CD4-positive, alpha-beta T cell treated with Interleukin-21 for 1 hour (primary cell): ENCODE measurements at regions not wholly inside any gene's neighbourhood (a gene's known extent, or its start where the extent isn't known, plus 50 kb on each side); places are given as distances from the start of the nearest gene placed in this dataset.

ENCODE experiments used
- DNase-seq: peaks from one replicate; pipeline ENCODE4 v3.0.0-alpha.2; 2020

DNA sequence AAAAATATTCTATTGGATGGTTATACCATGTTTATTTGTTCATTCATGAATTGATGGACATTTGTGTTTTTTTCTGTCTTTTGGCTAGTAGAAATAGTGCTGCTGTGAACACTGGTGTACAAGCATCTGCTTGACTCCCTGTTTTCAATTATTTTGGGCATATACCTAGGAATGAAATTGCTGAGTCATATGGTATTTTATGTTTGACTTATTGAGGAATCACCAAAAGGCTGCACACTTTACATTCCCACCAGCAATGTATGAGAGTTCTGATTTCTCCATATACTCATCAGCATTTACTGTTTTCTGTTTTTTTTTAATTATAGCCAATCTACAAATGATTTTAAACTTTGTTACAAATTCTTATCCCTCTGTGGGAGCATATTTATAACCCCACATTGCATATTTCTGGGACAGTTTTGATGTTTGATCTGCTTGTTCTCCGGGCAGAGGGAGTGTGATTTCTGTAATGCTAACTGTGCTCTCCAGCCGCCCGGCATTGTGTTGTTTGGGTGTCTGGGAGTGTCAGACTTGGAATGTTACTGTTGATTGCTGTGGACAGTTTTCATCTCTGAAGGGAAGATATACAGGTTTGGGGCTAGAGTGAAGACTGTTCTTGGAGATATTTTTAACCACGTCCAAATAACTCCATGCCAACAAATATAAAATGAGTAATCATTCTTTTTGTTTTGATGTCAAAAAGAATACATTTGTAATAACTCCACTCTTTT lies 60.5 kb upstream of the PGRMC2 start:
- DNase-seq: no peak

DNA sequence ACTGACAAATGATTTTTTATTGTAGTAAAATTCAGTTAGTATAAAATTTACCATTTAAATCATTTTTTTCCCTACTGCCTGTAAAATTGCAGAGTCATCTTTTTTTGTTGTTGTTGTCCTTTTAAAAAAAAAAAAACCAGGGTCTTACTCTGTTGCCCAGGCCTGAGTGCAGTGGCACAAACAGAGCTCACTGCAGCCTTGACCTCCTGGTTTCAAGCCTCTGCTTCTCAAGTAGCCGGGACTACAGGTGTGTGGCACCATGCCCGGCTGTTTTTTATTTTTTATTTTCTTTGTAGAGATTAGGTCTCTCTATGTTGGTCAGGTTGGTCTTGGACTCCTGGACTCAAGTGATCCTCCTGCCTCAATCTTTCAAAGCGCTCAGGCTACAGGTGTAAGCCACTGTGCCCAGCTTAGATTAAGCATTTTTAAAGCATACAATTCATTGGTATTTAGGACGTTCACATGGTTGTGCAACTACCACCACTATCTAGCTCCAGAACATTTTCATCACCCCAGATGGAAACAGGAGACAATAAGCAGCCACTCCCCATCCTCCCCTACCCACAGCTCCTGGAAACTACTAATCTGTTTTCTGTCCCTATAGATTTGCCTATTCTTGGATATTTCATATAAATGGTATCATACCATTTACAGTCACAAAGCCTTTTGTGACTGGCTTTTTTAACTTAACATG lies 59.7 kb upstream of the PGRMC2 start:
- DNase-seq: no peak

DNA sequence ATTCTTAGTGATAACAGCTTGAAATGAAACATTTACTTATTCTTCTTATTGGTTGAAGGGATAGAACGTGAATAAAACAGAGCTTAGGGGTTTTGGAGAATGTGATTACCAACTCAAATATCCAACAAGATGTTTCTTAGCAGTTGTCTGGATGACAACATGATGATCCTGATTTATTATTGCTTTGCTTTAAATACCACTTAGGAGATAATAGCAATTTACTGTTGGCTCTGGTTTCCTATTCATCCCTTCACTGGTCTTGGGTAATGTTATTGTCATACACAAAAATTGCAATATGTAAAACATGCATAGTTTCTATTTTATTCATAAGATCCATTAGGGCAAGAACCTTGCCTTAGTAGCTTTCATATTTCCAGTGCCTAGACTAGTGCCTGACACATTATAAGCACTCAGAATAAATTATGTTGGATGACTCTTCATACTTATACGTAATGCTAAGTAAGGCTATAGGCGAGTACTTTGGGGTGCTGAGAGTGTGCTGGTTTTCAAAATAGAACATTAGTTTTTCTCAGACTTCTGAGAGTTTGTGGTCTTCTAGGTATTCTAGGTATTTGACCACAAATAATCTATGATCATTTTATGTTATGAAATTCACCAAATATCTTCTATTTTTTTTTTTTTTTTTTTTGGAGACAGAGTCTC lies 58.6 kb upstream of the PGRMC2 start:
- DNase-seq: no peak

DNA sequence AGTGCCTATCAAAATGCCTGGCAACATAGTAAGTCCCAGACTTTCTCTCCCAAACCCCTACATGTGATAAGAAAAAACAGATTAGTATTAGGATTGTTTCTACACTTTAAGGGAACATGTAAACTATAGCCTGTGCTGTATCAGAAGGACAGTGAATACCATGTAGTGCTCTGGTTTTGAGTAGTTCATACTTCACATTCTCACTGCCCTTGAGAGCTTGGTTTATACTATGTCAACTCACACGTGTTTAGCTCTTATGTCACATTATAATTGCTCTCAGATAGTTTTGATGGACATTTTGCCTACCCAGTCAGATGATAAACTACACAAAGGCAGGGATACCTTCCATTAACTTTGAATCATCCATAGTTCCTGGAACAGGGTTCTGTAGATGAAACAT lies 58.0 kb upstream of the PGRMC2 start:
- no peak for DNase-seq

DNA sequence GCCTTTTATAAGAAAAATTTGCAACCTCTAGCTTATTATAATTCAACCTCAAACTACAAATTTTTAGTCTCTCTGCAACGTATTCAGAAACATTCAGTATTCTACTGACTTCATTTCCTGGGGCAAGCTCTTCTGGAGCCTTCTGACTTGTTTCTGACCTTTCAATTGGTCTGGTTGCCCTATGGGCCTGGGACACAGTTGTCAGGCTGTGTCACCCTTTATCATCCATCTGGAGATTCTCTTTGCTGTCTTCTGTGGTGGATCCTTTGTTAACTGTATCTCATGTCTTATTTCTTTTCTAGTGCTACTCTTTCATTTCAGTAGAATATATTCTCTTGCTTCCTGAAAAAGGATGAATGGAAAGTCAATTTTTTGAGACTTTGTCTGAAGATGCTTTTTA lies 55.1 kb upstream of the PGRMC2 start:
- DNase-seq: no peak

DNA sequence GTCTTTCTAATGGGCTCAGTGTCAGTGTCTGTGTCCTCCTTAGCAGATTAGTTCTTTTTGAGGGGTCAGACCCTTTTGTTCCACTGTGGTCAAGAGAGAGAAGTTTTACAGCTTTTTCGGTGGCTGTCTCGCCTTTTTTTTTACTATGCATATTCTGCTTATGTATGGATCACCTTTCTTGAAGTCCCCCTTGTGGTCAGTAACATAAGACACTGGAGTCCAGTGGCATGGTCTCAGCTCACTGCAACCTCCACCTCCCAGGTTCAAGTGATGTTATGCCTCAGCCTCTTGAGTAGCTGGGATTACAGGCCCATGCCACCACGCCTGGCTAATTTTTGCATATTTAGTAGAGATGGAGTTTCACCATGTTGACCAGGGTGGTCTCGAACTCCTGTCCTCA lies 54.0 kb upstream of the PGRMC2 start:
- DNase-seq: no peak

DNA sequence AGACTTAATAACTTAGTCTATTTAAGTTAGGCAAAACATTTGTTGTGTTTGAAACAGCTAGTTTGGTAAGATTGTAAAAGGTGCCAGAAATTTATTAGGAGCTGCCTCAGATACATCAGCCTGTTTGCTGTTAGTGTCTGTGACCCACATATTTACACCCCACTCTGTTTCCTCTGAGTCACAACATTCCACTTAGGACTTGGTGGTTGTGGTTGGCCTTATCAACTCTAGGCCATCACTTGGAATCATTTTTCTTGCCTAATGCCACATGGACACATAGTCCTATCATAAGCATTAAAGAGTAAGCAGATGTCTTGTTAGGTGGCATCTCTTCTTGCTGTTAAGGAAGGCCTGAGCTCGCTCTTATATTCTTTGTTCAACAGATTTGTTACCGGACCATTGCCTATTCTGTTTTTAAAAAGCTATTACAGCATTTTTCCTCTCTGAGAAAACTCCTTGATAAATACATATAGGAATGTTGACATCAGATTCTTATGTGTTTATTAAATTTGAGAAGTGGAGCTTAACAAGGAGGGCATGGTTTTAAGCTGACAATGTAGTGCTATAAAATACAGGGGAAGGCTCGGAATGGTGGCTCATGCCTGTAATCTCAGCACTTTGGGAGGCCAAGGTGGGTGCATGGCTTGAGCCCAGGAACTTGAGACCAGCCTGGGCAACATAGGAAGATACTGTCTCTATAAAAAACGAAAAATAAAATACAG lies 51.2 kb upstream of the PGRMC2 start:
- DNase-seq: no peak

DNA sequence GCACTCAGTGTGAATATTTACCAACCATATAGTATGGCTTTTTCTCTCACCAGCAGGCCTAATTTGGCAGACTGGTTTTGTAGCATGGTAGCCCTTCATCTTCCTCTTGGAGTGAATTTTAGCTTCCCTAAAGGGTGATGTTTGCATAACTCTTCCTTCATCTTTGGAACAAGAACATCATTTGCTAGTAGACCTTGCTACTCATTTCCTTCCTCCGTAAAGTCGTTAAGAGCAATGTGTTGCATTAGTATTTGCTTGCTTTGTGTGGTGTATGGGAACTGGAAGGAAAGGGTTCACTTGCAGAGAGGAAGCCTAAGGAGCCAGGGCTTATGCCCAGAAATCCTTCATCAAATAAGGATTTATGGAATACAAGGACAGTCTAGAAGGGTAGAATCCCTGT lies 50.2 kb upstream of the PGRMC2 start:
- no peak for DNase-seq
